Muscle layer of colon (tissue), 2 donors: ENCODE measurements at regions not wholly inside any gene's neighbourhood (a gene's known extent, or its start where the extent isn't known, plus 50 kb on each side); places are given as distances from the start of the nearest gene placed in this dataset.

Experiments used
- H3K27ac ChIP-seq: one replicate; pipeline ENCODE4 v1.7.0; 2013; ENCODE audit warnings: low read depth, mild to moderate bottlenecking, low read length, moderate library complexity
- H3K27me3 ChIP-seq, 2 donors: one replicate each; pipeline ENCODE4 v1.7.0; 2013; ENCODE audit warnings: low read length in 2 of 2, mild to moderate bottlenecking in 2 of 2; ENCODE audit not compliant: insufficient read depth in 2 of 2, control insufficient read depth in 1 of 2
- H3K36me3 ChIP-seq: one replicate; pipeline ENCODE4 v1.7.0; 2013; ENCODE audit warnings: mild to moderate bottlenecking, low read length; ENCODE audit not compliant: insufficient read depth
- H3K4me1 ChIP-seq: one replicate; pipeline ENCODE4 v1.7.0; 2013; ENCODE audit warnings: mild to moderate bottlenecking, low read length; ENCODE audit not compliant: insufficient read depth
- H3K4me3 ChIP-seq, 2 donors: one replicate each; pipeline ENCODE4 v1.7.0; 2013; ENCODE audit warnings: low read length in 2 of 2, low read depth in 1 of 2, mild to moderate bottlenecking in 1 of 2, moderate library complexity in 1 of 2
- H3K9ac ChIP-seq: one replicate; pipeline ENCODE4 v1.7.0; 2013; ENCODE audit warnings: low read length
- H3K9me3 ChIP-seq: one replicate; pipeline ENCODE4 v1.7.0; 2013; ENCODE audit warnings: mild to moderate bottlenecking, low read length
- donor health status: abdominal sarcoma.
- donor health status: Adenocarcinoma of cecum.

DNA sequence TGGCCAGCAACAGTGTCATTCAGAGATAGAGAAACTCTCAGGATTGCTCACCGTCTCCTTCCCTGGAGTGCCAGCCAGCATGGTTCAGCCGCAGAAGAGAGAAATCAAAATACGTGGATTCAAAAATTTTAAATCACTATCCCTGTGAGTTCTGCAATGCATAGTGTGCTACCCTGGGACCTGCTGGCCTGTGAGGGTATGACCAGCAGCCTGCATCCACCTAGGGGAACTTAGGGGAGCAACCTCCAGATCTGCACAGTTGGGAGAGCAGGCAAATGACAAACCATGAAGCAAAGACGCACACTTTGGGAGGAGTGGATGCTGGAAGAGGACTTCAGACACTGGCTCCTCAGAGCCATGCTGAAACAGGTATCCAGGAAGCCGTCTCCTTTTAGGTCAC is 639.3 kb downstream of the TNS3 start:
- H3K9ac ChIP-seq: no peak overlapping the region
- H3K4me3 ChIP-seq: no peak overlapping the region
- no peaks in the 10 kb centered on the region for H3K4me1 ChIP-seq
- H3K36me3 ChIP-seq: no peaks in the 10 kb centered on the region
- no peak overlapping the region for H3K27ac ChIP-seq
- H3K27me3 ChIP-seq: no peaks in the 10 kb centered on the region
- H3K9me3 ChIP-seq: no peaks in the 10 kb centered on the region

DNA sequence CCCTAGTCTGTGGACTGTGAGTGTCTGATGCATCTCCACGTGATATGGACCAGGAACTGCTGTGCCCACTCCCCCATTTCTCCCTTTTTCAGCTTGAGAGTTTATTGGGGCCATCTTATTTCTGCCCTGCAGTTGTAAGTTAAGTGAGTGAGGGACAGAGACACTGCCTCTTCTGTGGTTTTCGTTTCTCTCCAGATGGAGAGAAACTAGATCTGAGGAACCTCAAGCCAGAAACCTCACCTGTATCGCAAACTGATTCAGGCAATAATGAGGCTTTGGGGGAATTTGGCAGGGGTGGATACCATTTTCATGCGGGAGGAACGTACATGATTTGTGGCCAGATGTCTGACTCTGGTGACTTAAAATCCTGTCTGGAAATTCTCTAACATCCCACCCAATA is 641.7 kb downstream of the TNS3 start:
- Histone ChIP-seq H3K27ac (no peak overlapping the region), H3K4me1 (no peaks in the 10 kb centered on the region), H3K4me3 (no peak overlapping the region), H3K9me3 (no peaks in the 10 kb centered on the region), H3K27me3 (no peaks in the 10 kb centered on the region), H3K9ac (no peak overlapping the region), H3K36me3 (no peaks in the 10 kb centered on the region)

DNA sequence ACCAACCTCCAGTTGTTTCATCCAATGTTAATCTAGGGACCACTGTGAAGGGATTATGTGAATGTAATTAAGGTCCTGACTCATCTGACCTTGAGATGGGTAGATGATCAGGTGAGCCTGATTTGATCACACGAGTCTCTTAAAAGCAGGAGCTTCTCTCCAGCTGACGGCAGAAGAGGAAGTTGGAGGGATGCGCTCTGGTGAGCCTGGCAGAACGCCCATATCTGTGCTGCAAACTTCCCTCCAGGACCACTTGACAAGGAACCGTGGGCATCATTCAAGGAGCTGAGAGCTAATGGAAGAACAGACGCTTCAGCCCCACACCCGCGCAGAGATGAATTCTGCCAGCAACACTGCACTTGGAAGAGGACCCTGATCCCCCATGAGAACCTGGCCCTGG is 642.4 kb downstream of the TNS3 start:
- no peaks in the 10 kb centered on the region for H3K9me3 ChIP-seq
- no peaks in the 10 kb centered on the region for H3K36me3 ChIP-seq
- no peak overlapping the region for H3K9ac ChIP-seq
- no peak overlapping the region for H3K4me3 ChIP-seq
- no peaks in the 10 kb centered on the region for H3K4me1 ChIP-seq
- no peaks in the 10 kb centered on the region for H3K27me3 ChIP-seq
- no peak overlapping the region for H3K27ac ChIP-seq

DNA sequence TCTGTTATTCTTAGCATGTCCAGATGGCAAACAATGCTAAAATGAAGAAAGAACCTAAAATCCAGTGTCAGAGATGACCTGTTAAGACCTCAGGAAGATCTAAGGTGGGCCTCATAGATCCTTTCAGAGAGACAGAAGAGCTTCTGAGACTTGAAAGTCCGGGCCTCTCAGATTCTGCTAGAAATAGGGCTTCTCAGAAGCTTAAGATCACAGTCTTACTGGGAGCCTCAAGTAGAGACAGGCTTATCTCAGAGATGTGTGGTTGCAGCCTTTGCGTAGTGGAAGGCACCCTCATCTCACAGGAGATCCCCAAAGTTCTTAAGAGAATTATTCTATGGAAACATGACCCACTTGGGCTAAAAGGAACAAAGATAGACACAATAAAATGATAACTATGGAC is 642.8 kb downstream of the TNS3 start:
- no peaks in the 10 kb centered on the region for H3K4me1 ChIP-seq

DNA sequence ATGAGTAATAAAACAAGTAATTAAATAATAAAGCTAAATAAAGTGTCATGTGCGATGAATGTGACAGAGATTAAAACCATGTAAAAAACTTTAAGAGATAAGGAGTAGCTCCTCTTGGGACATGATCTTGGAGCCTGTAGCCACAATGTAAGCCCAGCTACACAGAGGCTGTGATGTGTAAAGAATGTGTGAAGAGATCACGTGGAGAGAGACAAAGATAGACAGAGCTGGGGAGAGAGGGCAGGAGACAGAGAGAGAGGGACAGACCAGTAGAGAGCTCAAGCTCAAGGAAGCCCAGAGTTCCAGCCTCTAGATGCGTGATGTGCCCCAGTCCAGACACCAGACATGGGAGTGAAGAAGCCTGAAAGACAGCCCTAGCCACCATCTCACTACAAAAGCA is 644.1 kb downstream of the TNS3 start:
- Histone ChIP-seq H3K9ac (no peak overlapping the region), H3K4me1 (no peaks in the 10 kb centered on the region), H3K9me3 (no peaks in the 10 kb centered on the region), H3K27ac (no peak overlapping the region), H3K4me3 (no peak overlapping the region), H3K36me3 (no peaks in the 10 kb centered on the region), H3K27me3 (no peaks in the 10 kb centered on the region)

More for the DNA sequence above, 642.8 kb downstream of the TNS3 start:
- Histone ChIP-seq H3K27ac (no peak overlapping the region), H3K27me3 (no peaks in the 10 kb centered on the region), H3K4me3 (no peak overlapping the region), H3K36me3 (no peaks in the 10 kb centered on the region), H3K9ac (no peak overlapping the region), H3K9me3 (no peaks in the 10 kb centered on the region)

DNA sequence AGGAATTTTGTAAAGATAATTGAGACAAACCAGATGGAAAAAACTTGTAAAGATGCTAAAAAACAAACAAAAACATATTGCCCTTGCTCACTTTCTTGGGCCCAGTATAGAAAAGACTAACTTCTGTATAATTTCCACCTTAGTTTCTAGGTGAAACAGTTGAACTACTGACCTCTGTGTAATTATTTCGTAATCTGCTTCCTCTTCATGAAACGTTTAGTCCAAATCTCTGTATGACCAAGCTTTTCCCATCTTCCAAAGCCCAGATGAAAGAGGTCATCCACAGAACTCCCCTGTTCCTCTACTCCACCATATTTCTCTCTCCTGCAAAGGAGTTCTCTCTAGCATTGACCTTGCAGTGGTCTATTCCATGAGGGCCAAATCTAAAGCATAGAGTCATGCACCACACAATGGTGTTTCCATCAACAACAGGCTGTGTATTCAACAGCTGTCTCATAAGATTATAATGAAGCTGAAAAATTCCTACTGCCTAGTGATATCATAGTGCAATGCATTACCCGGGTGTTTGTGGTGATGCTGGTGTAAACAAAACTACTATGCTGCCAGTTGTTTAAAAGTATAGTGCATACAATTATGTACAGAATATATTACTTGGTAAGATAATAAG is 647.6 kb downstream of the TNS3 start:
- Histone ChIP-seq H3K27ac (no peak overlapping the region), H3K27me3 (no peaks in the 10 kb centered on the region), H3K9me3 (no peaks in the 10 kb centered on the region), H3K4me1 (no peaks in the 10 kb centered on the region), H3K9ac (no peak overlapping the region), H3K36me3 (no peaks in the 10 kb centered on the region), H3K4me3 (no peak overlapping the region)

DNA sequence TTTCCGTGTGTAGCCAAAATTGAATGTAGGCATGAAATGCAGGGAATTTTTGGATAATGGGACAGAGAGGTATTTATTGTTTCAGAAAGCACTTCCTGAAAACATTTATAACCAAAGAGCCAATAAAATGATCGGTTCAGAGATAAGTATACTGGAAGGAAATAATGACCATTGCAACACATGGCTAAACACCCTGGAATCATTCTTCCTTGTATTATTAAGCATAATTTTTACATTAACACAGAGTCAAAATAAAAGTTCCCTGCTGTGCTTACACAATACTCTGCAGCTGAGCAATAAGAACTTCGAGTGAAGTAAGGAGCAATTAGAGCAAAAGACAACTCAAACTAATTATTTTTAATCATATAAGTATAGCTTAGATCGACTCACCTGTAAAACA is 648.3 kb downstream of the TNS3 start:
- Histone ChIP-seq H3K27me3 (no peaks in the 10 kb centered on the region), H3K9ac (no peak overlapping the region), H3K4me1 (no peaks in the 10 kb centered on the region), H3K36me3 (no peaks in the 10 kb centered on the region), H3K9me3 (no peaks in the 10 kb centered on the region), H3K27ac (no peak overlapping the region), H3K4me3 (no peak overlapping the region)

DNA sequence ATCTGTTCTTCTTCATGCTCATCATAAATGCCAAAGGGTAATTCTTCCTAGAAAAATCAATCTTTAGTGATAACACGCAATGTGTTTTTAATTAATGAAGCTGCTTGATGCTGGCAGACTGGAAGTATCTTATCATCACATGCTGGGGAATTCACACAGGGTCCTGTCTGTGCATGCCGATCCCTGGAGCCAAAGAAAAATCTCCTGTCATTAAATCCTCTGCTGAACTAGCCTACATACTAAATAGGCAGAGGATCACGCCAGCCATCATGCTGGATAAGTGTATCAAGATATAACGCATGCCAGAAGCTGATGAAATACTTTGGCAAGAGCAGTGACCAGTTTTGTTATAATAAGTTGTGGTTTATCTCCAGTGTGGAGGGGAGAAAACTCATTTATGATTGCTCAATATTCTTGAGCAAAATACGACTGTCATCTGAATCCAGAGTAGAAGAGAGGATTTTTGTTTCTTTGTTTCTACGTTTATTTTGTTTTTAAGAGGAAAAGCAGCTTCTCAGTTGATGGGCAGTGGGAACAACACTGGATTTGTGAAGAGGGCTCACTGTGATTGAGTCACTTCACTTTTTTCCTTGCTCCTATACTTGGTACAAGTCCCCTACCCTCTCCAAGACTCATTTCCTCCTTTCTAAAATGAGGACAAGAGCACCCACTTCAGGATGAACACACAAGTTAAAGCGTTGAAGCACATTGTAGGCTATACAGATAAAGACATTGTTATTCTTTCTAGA is 649.1 kb downstream of the TNS3 start:
- no peaks in the 10 kb centered on the region for H3K4me1 ChIP-seq
- H3K4me3 ChIP-seq: no peak overlapping the region
- H3K9ac ChIP-seq: no peak overlapping the region
- H3K36me3 ChIP-seq: no peaks in the 10 kb centered on the region
- H3K27ac ChIP-seq: no peak overlapping the region
- H3K9me3 ChIP-seq: no peaks in the 10 kb centered on the region
- H3K27me3 ChIP-seq: no peaks in the 10 kb centered on the region

DNA sequence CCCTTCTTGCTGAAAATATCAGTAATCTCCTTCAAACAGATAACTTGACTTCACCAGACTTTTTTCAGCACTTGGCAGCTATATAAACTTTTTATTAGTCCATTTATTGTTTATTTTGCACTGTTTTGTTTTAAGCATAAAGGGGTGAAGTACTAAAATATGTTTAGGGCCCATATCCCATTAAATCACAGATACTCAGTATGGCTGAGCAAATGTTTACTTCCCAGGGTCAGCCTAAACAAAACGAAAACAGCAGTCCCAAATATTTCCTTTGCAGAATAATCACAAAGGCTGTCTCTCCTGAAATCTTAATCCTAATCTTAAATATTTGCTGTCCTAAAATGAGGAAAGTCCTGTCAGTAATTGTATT is 649.6 kb downstream of the TNS3 start:
- H3K27me3 ChIP-seq: no peaks in the 10 kb centered on the region
- no peak overlapping the region for H3K4me3 ChIP-seq
- H3K9ac ChIP-seq: no peak overlapping the region
- no peaks in the 10 kb centered on the region for H3K36me3 ChIP-seq
- H3K27ac ChIP-seq: no peak overlapping the region
- H3K9me3 ChIP-seq: no peaks in the 10 kb centered on the region
- H3K4me1 ChIP-seq: no peaks in the 10 kb centered on the region

DNA sequence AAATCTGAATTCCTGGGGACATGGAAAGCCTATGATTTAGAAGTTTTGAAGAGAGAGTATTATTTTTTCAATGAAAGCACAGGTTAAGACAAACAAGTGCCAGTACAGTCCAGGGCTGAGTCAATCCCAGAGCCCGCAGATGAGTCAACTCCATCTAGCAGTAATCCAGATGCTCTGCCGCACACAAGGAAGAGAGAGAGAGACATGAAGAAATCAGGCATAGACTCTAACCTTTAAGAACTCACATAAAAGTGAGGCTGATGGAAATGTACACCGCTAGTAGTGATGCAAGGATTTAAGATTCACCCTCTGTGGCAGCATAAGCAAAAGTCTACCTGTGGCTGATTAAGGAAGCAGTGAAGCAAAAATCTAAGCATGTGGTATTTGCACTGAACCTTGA is 651.5 kb downstream of the TNS3 start:
- no peaks in the 10 kb centered on the region for H3K4me1 ChIP-seq
- no peaks in the 10 kb centered on the region for H3K27me3 ChIP-seq
- H3K9ac ChIP-seq: no peak overlapping the region
- no peak overlapping the region for H3K27ac ChIP-seq
- no peak overlapping the region for H3K4me3 ChIP-seq
- no peaks in the 10 kb centered on the region for H3K9me3 ChIP-seq
- H3K36me3 ChIP-seq: no peaks in the 10 kb centered on the region

DNA sequence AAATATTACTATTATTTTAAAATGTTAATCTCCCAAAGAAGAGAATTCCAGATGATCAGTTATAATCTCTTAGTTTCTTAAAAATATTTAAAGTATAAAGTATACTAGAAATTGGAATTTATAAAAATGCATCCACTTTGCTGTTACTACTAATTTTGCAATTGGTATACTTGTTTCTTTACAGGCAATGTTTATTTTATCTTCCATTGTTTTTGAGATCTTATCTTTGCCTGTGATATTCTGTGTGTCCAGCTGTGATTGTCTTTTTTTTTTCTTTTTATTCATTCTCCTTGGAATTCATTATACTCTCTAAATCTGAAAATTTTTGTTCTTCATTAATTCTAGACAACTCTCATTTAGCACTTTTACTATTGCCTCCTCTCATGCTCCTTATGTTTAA is 652.6 kb downstream of the TNS3 start:
- no peaks in the 10 kb centered on the region for H3K36me3 ChIP-seq
- no peak overlapping the region for H3K4me3 ChIP-seq
- H3K27ac ChIP-seq: no peak overlapping the region
- no peak overlapping the region for H3K9ac ChIP-seq
- H3K27me3 ChIP-seq: no peaks in the 10 kb centered on the region
- H3K9me3 ChIP-seq: no peaks in the 10 kb centered on the region
- H3K4me1 ChIP-seq: no peaks in the 10 kb centered on the region

DNA sequence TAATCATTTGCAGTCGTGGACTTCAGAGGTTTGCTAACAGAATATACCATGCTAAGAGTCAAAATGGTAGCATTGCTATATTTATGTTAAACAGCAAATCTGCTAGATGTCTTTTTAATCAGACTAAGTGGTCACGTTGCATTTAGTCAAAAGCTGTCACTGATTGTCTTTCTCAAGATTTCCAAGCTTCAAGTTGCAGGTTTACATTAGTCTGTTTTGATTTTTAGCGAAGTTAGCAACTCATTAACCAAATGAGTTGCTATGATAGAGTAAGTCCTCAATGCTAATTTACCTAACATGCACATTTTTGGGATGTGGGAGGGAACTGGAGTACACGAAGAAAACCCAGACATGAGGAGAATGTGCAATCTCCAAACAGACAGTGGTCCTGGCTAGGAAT is 653.2 kb downstream of the TNS3 start:
- Histone ChIP-seq H3K4me3 (no peak overlapping the region), H3K4me1 (no peaks in the 10 kb centered on the region)

More for the DNA sequence above, 653.2 kb downstream of the TNS3 start:
- no peaks in the 10 kb centered on the region for H3K27me3 ChIP-seq
- H3K9ac ChIP-seq: no peak overlapping the region
- H3K27ac ChIP-seq: no peak overlapping the region
- H3K36me3 ChIP-seq: no peaks in the 10 kb centered on the region
- H3K9me3 ChIP-seq: no peaks in the 10 kb centered on the region
